CD14-positive monocyte (primary cell): ENCODE measurements at regions not wholly inside any gene's neighbourhood (a gene's known extent, or its start where the extent isn't known, plus 50 kb on each side); places are given as distances from the start of the nearest gene placed in this dataset.

Experiments
- DNase-seq, 3 donors: peaks; one replicate each; pipeline ENCODE4 v3.0.0-alpha.2; 2011 to 2022
- H2AFZ ChIP-seq: 2 replicates; pipeline ENCODE4 v1.6.0; 2012; ENCODE audit warnings: mild to moderate bottlenecking, low read depth, low read length, inconsistent platforms; ENCODE audit not compliant: insufficient read depth, poor library complexity, severe bottlenecking
- H3K27ac ChIP-seq, 2 donors: 1 replicate in 1 of 2; 2 replicates in 1 of 2; pipeline ENCODE4 v1.5.1; 2012 to 2013; ENCODE audit warnings: low read length in 2 of 2, control low read depth in 1 of 2, inconsistent platforms in 1 of 2, low read depth in 1 of 2, mild to moderate bottlenecking in 1 of 2
- H3K27me3 ChIP-seq, 2 donors: one replicate each; pipeline versions ENCODE4 v1.6.0 to v1.6.1; 2011 to 2013; ENCODE audit warnings: low read length in 2 of 2; ENCODE audit not compliant: control insufficient read depth in 2 of 2, insufficient read depth in 2 of 2
- H3K36me3 ChIP-seq, 2 donors: replicated peaks in 1 of 2; 1 replicate in 1 of 2; 2 replicates in 1 of 2; pipeline versions ENCODE4 v1.5.1 to v1.6.1; 2012 to 2013; ENCODE audit warnings: low read length in 2 of 2, control low read depth in 1 of 2, inconsistent platforms in 1 of 2, mild to moderate bottlenecking in 1 of 2; ENCODE audit not compliant: insufficient read depth in 2 of 2, control insufficient read depth in 1 of 2
- H3K4me1 ChIP-seq, 2 donors: 1 replicate in 1 of 2; 2 replicates in 1 of 2; pipeline versions ENCODE4 v1.5.1 to v1.6.1; 2012 to 2013; ENCODE audit warnings: low read length in 2 of 2, control low read depth in 1 of 2, inconsistent platforms in 1 of 2, mild to moderate bottlenecking in 1 of 2, moderate library complexity in 1 of 2; ENCODE audit not compliant: insufficient read depth in 2 of 2, control insufficient read depth in 1 of 2
- H3K4me2 ChIP-seq: replicated peaks from 2 replicates; pipeline ENCODE3; 2012; ENCODE audit warnings: low read length, moderate library complexity, mild to moderate bottlenecking; ENCODE audit not compliant: poor library complexity, severe bottlenecking; ENCODE audit errors: extremely low read depth
- H3K4me3 ChIP-seq, 3 experiments: fragments of 200-600 bp in 1 of 3; sonication (generic) in 1 of 3; replicated peaks in 1 of 3; 1 replicate in 2 of 3; 2 replicates in 1 of 3; pipeline ENCODE4 v1.5.1; 2011 to 2013; ENCODE audit warnings: low read length in 3 of 3, mild to moderate bottlenecking in 3 of 3, control low read depth in 2 of 3, low read depth in 2 of 3, inconsistent platforms in 1 of 3, moderate library complexity in 1 of 3
- H3K79me2 ChIP-seq: 2 replicates; pipeline ENCODE4 v1.6.0; 2012; ENCODE audit warnings: mild to moderate bottlenecking, control low read depth, inconsistent platforms, low read length, moderate library complexity; ENCODE audit not compliant: insufficient read depth
- H3K9ac ChIP-seq: 2 replicates; pipeline ENCODE4 v1.6.0; 2017; ENCODE audit warnings: low read length, mild to moderate bottlenecking; ENCODE audit not compliant: insufficient read depth, poor library complexity, severe bottlenecking
- H3K9me3 ChIP-seq, 2 donors: replicated peaks in 1 of 2; 1 replicate in 1 of 2; 2 replicates in 1 of 2; pipeline versions ENCODE4 v1.5.1 to v1.6.1; 2012 to 2013; ENCODE audit warnings: low read length in 2 of 2, control low read depth in 1 of 2; ENCODE audit not compliant: control insufficient read depth in 1 of 2, insufficient read depth in 1 of 2
- H4K20me1 ChIP-seq: 2 replicates; pipeline ENCODE4 v1.6.0; 2012; ENCODE audit warnings: mild to moderate bottlenecking, low read length, control low read depth, moderate library complexity; ENCODE audit not compliant: insufficient read depth
- H3K27ac Mint-ChIP-seq, 7 donors: one replicate each; pipeline ENCODE4 v1.8.0; 2020; ENCODE audit warnings: mild to moderate bottlenecking in 7 of 7, mixed read lengths in 7 of 7, moderate library complexity in 6 of 7, inconsistent platforms in 2 of 7
- H3K27me3 Mint-ChIP-seq, 3 donors: one replicate each; pipeline ENCODE4 v1.8.0; 2021 to 2022; ENCODE audit warnings: low read depth in 3 of 3, mild to moderate bottlenecking in 3 of 3, mixed read lengths in 3 of 3, moderate library complexity in 3 of 3, inconsistent platforms in 1 of 3
- H3K36me3 Mint-ChIP-seq, 2 donors: one replicate each; pipeline ENCODE4 v1.8.0; 2020; ENCODE audit warnings: mixed read lengths in 2 of 2, inconsistent platforms in 1 of 2, mild to moderate bottlenecking in 1 of 2
- H3K4me1 Mint-ChIP-seq: one replicate; pipeline ENCODE4 v1.8.0; 2020; ENCODE audit warnings: mild to moderate bottlenecking, mixed read lengths
- H3K4me3 Mint-ChIP-seq, 2 donors: one replicate each; pipeline ENCODE4 v1.8.0; 2020; ENCODE audit warnings: mild to moderate bottlenecking in 2 of 2, mixed read lengths in 2 of 2, moderate library complexity in 1 of 2
- H3K9me3 Mint-ChIP-seq, 7 donors: one replicate each; pipeline ENCODE4 v1.8.0; 2020 to 2022; ENCODE audit warnings: mixed read lengths in 7 of 7, mild to moderate bottlenecking in 6 of 7, moderate library complexity in 6 of 7, inconsistent platforms in 2 of 7
- WGBS: methylation state at CpG from one replicate; pipeline ENCODE4 v1.1.5; 2013; ENCODE audit warnings: missing lambda C conversion rate; ENCODE audit not compliant: insufficient coverage; 5-methylcytosine and 5-hydroxymethylcytosine counted together
- intact Hi-C, 2 donors: fragments of 100-400 bp; cut with micrococcal nuclease; formaldehyde crosslinking; loops; one replicate each; pipeline versions ENCODE4 v1.15.0 to v1.15.1; 2023
- TF ChIP-seq, protein P1 (sequence below): fragments of 200-600 bp; IDR thresholded peaks from one replicate; pipeline ENCODE4 v1.8.0; 2022; ENCODE audit warnings: antibody characterized with exemption, mild to moderate bottlenecking

DNA sequence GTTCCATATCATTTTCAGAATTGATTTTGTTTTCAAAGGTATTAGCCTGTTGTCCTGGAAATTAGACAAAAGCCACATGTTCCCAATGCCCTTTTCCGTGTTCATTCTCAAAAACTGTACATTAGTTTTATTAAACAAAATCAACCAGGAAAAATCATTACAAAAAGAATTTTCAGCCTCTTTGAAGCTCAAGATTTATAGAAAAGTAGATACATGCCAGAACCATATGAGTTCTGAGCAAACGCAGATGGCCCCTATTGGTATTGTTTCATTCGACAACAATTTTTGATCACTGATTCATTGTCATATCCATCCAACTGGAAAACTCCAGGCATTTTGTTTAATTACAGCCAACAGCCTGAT lies 148.5 kb upstream of the GRAMD2B start:
- no peak overlapping the region for H2AFZ ChIP-seq
- H3K27me3 ChIP-seq, result no peaks in the 10 kb centered on the region
- no peak overlapping the region for H3K27ac ChIP-seq
- H3K4me3 ChIP-seq, result no peak overlapping the region
- H3K4me1 ChIP-seq, result no peaks in the 10 kb centered on the region
- peaks cover 0 to 3% (median 0%) of the 10 kb centered on the region in 7 donors for H3K9me3 Mint-ChIP-seq
- TF ChIP-seq, protein P1, sequence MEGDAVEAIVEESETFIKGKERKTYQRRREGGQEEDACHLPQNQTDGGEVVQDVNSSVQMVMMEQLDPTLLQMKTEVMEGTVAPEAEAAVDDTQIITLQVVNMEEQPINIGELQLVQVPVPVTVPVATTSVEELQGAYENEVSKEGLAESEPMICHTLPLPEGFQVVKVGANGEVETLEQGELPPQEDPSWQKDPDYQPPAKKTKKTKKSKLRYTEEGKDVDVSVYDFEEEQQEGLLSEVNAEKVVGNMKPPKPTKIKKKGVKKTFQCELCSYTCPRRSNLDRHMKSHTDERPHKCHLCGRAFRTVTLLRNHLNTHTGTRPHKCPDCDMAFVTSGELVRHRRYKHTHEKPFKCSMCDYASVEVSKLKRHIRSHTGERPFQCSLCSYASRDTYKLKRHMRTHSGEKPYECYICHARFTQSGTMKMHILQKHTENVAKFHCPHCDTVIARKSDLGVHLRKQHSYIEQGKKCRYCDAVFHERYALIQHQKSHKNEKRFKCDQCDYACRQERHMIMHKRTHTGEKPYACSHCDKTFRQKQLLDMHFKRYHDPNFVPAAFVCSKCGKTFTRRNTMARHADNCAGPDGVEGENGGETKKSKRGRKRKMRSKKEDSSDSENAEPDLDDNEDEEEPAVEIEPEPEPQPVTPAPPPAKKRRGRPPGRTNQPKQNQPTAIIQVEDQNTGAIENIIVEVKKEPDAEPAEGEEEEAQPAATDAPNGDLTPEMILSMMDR, result no peak
- no peaks in the 10 kb centered on the region for H3K36me3 Mint-ChIP-seq
- no peaks in the 10 kb centered on the region for H3K36me3 ChIP-seq
- no peak overlapping the region for H3K27ac Mint-ChIP-seq
- H3K4me3 Mint-ChIP-seq, result no peak overlapping the region
- no peaks in the 10 kb centered on the region for H3K79me2 ChIP-seq
- no peaks in the 10 kb centered on the region for H4K20me1 ChIP-seq
- H3K4me2 ChIP-seq, result no peak overlapping the region
- H3K9ac ChIP-seq, result no peak overlapping the region
- 100% methylated on average over 1 of the region's 3 CpGs for WGBS
- H3K9me3 ChIP-seq, result peaks cover 0 to 3% of the 10 kb centered on the region in 2 donors
- intact Hi-C loops, result no loop called here
- DNase-seq, result no peak
- no peaks in the 10 kb centered on the region for H3K4me1 Mint-ChIP-seq
- no peaks in the 10 kb centered on the region for H3K27me3 Mint-ChIP-seq

DNA sequence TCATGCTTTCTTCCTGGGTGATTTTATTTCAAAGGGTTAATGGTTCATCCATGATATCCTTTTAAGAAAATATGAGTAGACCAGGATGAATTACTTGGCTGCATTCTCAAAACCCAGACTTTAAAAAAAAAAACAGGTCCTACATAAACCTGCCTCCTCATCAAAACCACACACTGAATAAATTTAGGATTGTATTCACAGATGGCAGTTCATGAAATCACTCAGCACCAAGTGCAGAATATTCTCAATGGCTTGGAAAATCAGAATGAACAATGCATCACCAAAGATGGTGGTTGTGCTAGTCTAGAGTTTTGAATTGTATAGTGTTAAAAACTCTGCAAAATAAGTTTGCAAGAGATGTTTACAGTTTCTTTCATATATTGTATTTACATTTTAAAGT lies 145.4 kb upstream of the GRAMD2B start:
- H3K4me1 ChIP-seq, result no peaks in the 10 kb centered on the region
- TF ChIP-seq, protein P1, result no peak
- intact Hi-C loops, result no loop called here
- H3K27ac Mint-ChIP-seq, result no peak overlapping the region
- H3K9ac ChIP-seq, result no peak overlapping the region
- no peaks in the 10 kb centered on the region for H3K27me3 Mint-ChIP-seq
- H3K9me3 Mint-ChIP-seq, result peaks cover 0 to under 1% (median 0%) of the 10 kb centered on the region in 7 donors
- no peak overlapping the region for H3K27ac ChIP-seq
- H3K4me1 Mint-ChIP-seq, result no peaks in the 10 kb centered on the region
- H3K4me3 Mint-ChIP-seq, result no peak overlapping the region
- H3K4me3 ChIP-seq, result no peak overlapping the region
- no peak overlapping the region for H3K4me2 ChIP-seq
- H2AFZ ChIP-seq, result no peak overlapping the region
- no peaks in the 10 kb centered on the region for H3K27me3 ChIP-seq
- H3K79me2 ChIP-seq, result no peaks in the 10 kb centered on the region
- no peaks in the 10 kb centered on the region for H3K36me3 Mint-ChIP-seq
- no peaks in the 10 kb centered on the region for H4K20me1 ChIP-seq
- DNase-seq, result no peak
- H3K36me3 ChIP-seq, result no peaks in the 10 kb centered on the region
- H3K9me3 ChIP-seq, result peaks cover 0 to 3% of the 10 kb centered on the region in 2 donors
